ENCODE measurements at regions not wholly inside any gene's neighbourhood (a gene's known extent, or its start where the extent isn't known, plus 50 kb on each side); places are given as distances from the start of the nearest gene placed in this dataset.

DNA sequence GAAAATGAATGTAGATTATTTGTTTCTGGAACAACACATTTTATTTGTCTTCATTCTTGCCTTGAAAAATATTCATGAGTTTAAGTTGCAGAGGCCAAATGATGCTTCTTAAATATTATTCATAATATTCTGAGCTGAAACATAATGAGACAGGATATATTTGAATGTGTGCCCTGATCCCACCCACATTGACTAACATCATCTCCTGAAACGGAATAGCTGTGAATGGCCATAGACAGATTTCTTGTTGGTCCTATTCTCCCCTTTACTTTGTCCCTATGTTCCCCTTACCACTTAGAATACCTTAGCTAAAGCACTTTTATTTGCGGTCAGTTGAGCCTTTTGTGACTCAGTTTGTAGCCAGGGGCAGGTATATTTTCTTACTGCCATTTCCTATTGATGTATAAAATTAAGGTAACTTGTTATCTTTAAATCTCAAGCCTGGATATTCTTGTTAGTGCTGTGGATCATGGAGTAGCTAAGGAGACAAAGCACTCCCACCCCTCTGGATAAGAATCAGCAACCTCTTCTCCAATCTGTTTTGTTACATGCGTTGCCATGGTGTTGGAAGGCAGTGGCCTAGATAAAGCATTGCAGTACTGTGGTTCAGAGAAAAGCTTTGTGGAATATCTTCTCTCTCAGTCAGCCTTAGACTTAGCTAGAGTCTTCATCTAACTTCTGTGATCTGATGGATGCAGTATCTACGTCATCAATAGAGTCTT is 478.5 kb upstream of the DEPDC1 start:
- H3K27me3 ChIP-seq (ENCODE audit: control insufficient read depth in 1 of 2, insufficient read depth in 2 of 2, low read length in 2 of 2) = no peaks in the 10 kb centered on the region
- no peaks in the 10 kb centered on the region for H3K36me3 ChIP-seq (ENCODE audit: control insufficient read depth in 2 of 2, insufficient read depth in 2 of 2, low read length in 1 of 2)
- no peaks in the 10 kb centered on the region for H3K4me1 ChIP-seq (ENCODE audit: control insufficient read depth in 2 of 2, insufficient read depth in 2 of 2, low read length in 1 of 2)
- WGBS, 2 donors = 60 to 62% methylated on average over 4 of the region's 4 CpGs
- no peak overlapping the region for H3K4me3 ChIP-seq (ENCODE audit: low read depth in 1 of 2, low read length in 2 of 2)
- no peak overlapping the region for H3K27ac ChIP-seq (ENCODE audit: low read depth in 2 of 2, low read length in 1 of 2)
- H3K9me3 ChIP-seq (ENCODE audit: control insufficient read depth in 2 of 2, insufficient read depth in 1 of 2, low read depth in 1 of 2, low read length in 1 of 2) = no peaks in the 10 kb centered on the region

DNA sequence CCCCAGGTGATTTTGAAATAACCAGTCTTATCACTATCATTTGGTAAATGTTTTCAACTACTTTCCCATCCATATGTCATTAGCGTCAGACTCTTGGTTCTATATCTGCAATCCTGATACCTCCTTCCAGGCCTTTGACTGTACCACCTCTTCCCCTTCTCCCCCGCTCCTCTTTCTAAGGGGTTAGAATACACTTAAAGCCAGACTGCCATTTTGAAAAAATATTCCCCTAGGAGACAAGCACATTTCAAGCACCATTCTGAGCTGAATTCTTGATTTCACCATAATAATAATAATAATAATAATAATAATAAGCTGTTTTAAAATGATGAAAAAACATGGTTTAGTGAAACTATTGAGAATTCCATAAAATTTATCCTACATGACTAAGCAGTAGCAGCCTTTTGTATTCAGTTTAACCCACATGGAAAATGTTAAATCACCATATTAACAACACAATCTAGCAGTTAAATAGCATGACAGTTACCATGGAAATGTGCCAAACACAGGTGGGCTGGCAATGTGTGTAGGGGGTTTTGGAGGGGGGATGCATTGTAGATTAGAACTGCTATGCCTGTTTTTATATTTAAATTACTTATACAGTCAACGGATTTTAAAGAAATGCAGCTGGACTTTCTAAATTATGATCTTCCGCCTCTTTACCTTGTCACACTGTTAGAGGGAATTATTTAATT is 480.2 kb upstream of the DEPDC1 start:
- Histone ChIP-seq H3K9me3 (ENCODE audit: control insufficient read depth in 2 of 2, insufficient read depth in 1 of 2, low read depth in 1 of 2, low read length in 1 of 2) (no peaks in the 10 kb centered on the region), H3K4me1 (ENCODE audit: control insufficient read depth in 2 of 2, insufficient read depth in 2 of 2, low read length in 1 of 2) (no peaks in the 10 kb centered on the region), H3K36me3 (ENCODE audit: control insufficient read depth in 2 of 2, insufficient read depth in 2 of 2, low read length in 1 of 2) (no peaks in the 10 kb centered on the region), H3K27me3 (ENCODE audit: control insufficient read depth in 1 of 2, insufficient read depth in 2 of 2, low read length in 2 of 2) (no peaks in the 10 kb centered on the region), H3K27ac (ENCODE audit: low read depth in 2 of 2, low read length in 1 of 2) (no peak overlapping the region), H3K4me3 (ENCODE audit: low read depth in 1 of 2, low read length in 2 of 2) (no peak overlapping the region)
- WGBS, 2 donors = 90 to 91% methylated on average over 4 of the region's 4 CpGs

DNA sequence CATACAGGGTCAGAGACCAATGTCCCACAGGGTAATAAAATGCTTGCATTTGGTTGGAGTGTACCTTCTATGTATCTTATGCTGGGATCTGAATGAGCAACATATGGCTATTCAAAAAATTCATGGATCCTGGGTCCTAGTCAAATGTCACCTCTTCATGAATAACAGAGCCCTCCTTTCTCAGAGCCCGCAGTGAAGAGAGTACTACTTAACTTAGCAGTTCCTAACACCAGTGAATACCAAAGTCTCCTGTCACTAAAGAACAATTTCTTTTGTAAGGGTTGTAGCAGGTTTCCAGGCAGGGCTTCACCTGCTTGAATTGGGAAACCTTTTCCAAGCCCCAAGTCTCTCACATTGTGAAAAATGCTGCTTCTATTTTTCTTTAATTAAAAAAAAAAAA is 483.0 kb upstream of the DEPDC1 start:
- Histone ChIP-seq H3K27ac (ENCODE audit: low read depth in 2 of 2, low read length in 1 of 2) (no peak overlapping the region), H3K4me1 (ENCODE audit: control insufficient read depth in 2 of 2, insufficient read depth in 2 of 2, low read length in 1 of 2) (no peaks in the 10 kb centered on the region), H3K27me3 (ENCODE audit: control insufficient read depth in 1 of 2, insufficient read depth in 2 of 2, low read length in 2 of 2) (no peaks in the 10 kb centered on the region), H3K4me3 (ENCODE audit: low read depth in 1 of 2, low read length in 2 of 2) (no peak overlapping the region), H3K9me3 (ENCODE audit: control insufficient read depth in 2 of 2, insufficient read depth in 1 of 2, low read depth in 1 of 2, low read length in 1 of 2) (no peaks in the 10 kb centered on the region), H3K36me3 (ENCODE audit: control insufficient read depth in 2 of 2, insufficient read depth in 2 of 2, low read length in 1 of 2) (no peaks in the 10 kb centered on the region)
- 79 to 94% methylated on average over 1 of the region's 1 CpG for WGBS, 2 donors

DNA sequence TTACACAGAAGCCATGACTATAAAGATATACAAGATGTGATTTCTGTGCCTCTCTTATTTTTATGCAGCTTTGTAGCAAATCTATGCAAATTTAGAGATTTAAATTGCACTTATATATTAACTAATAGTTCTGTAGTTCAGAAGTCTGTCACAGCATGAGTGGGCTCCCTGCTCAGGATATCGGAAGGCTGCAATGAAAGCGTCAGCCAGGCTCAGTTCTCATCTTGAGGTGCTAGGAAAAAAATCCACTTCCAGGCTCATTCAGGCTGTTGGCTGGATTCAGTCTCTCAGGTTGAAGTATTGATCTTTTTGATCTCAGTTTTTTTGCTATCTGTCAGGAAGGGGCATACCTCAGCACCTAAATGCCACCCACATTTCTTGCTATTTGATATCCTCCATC is 487.4 kb upstream of the DEPDC1 start:
- Histone ChIP-seq H3K4me3 (ENCODE audit: low read depth in 1 of 2, low read length in 2 of 2) (no peak overlapping the region), H3K4me1 (ENCODE audit: control insufficient read depth in 2 of 2, insufficient read depth in 2 of 2, low read length in 1 of 2) (no peaks in the 10 kb centered on the region), H3K27me3 (ENCODE audit: control insufficient read depth in 1 of 2, insufficient read depth in 2 of 2, low read length in 2 of 2) (no peaks in the 10 kb centered on the region), H3K36me3 (ENCODE audit: control insufficient read depth in 2 of 2, insufficient read depth in 2 of 2, low read length in 1 of 2) (no peaks in the 10 kb centered on the region), H3K27ac (ENCODE audit: low read depth in 2 of 2, low read length in 1 of 2) (no peak overlapping the region), H3K9me3 (ENCODE audit: control insufficient read depth in 2 of 2, insufficient read depth in 1 of 2, low read depth in 1 of 2, low read length in 1 of 2) (no peaks in the 10 kb centered on the region)
- WGBS, 2 donors = 95 to 100% methylated on average over 2 of the region's 2 CpGs

DNA sequence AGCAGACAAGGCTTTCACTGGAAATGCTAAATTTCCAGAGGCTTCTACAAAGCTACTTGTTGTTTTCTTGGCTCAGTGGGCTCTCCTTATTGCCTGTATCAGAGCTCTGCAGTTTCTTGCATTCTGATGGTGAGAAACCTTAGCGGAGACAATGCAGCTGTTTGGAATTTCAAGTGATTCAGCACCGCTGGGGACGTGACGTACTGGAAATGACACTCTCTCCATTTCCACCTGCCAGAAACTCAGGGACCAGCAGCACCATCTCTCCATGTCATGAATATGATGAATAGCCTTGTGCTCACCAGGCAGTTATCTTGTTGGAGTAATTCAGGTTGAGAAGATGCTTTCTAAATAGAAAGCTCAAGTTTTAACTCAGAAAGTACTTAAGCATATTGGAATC is 497.2 kb upstream of the DEPDC1 start:
- 79 to 88% methylated on average over 4 of the region's 4 CpGs for WGBS, 2 donors
- no peak overlapping the region for H3K4me3 ChIP-seq (ENCODE audit: low read depth in 1 of 2, low read length in 2 of 2)

DNA sequence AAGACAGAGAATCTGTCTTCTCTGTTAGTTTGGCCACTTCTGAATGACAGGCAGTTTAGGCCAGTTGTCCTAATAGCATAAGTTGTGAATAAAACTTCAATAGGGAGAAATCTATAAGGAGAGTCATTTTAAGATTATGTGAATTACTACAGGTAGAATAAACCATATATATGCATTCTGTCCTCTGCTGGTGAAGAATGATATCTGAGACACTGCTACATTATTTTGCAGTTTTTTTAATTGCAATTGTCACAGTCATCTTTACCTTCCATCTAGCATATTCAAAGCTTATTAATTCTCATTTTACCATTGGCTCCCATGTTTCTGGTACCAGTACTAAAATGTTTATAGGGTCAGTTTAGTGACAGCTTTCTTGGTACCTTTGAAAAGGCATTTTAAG is 519.6 kb upstream of the DEPDC1 start:
- Histone ChIP-seq H3K4me1 (ENCODE audit: control insufficient read depth in 2 of 2, insufficient read depth in 2 of 2, low read length in 1 of 2) (no peaks in the 10 kb centered on the region), H3K27me3 (ENCODE audit: control insufficient read depth in 1 of 2, insufficient read depth in 2 of 2, low read length in 2 of 2) (no peaks in the 10 kb centered on the region), H3K4me3 (ENCODE audit: low read depth in 1 of 2, low read length in 2 of 2) (no peak overlapping the region), H3K36me3 (ENCODE audit: control insufficient read depth in 2 of 2, insufficient read depth in 2 of 2, low read length in 1 of 2) (no peaks in the 10 kb centered on the region), H3K27ac (ENCODE audit: low read depth in 2 of 2, low read length in 1 of 2) (no peak overlapping the region), H3K9me3 (ENCODE audit: control insufficient read depth in 2 of 2, insufficient read depth in 1 of 2, low read depth in 1 of 2, low read length in 1 of 2) (no peaks in the 10 kb centered on the region)

More for the DNA sequence above, 497.2 kb upstream of the DEPDC1 start:
- H3K9me3 ChIP-seq (ENCODE audit: control insufficient read depth in 2 of 2, insufficient read depth in 1 of 2, low read depth in 1 of 2, low read length in 1 of 2) = no peaks in the 10 kb centered on the region
- no peaks in the 10 kb centered on the region for H3K36me3 ChIP-seq (ENCODE audit: control insufficient read depth in 2 of 2, insufficient read depth in 2 of 2, low read length in 1 of 2)
- no peaks in the 10 kb centered on the region for H3K4me1 ChIP-seq (ENCODE audit: control insufficient read depth in 2 of 2, insufficient read depth in 2 of 2, low read length in 1 of 2)
- no peak overlapping the region for H3K27ac ChIP-seq (ENCODE audit: low read depth in 2 of 2, low read length in 1 of 2)
- no peaks in the 10 kb centered on the region for H3K27me3 ChIP-seq (ENCODE audit: control insufficient read depth in 1 of 2, insufficient read depth in 2 of 2, low read length in 2 of 2)

DNA sequence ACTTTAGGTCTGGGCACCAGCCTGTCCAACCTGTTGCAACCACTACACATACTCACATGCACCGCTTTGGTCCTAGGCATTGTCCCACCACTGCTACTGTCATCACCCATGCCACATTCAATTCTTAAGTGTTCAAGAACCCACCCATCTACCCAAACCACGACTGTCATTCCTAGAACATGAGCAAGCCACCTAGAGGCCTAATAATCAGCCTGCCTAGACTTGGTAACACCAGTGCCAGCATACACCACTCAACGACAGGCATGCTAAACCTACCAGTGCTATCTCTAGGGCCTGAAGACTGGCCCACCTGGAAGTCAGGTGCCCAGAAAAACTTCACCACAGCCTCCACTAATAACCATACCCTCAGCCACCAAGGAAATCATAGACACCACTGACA is 532.8 kb upstream of the DEPDC1 start:
- Histone ChIP-seq H3K9me3 (ENCODE audit: control insufficient read depth in 2 of 2, insufficient read depth in 1 of 2, low read depth in 1 of 2, low read length in 1 of 2) (peaks cover 0 to 11% of the 10 kb centered on the region in 2 donors), H3K36me3 (ENCODE audit: control insufficient read depth in 2 of 2, insufficient read depth in 2 of 2, low read length in 1 of 2) (no peaks in the 10 kb centered on the region), H3K27ac (ENCODE audit: low read depth in 2 of 2, low read length in 1 of 2) (no peak overlapping the region), H3K4me1 (ENCODE audit: control insufficient read depth in 2 of 2, insufficient read depth in 2 of 2, low read length in 1 of 2) (no peaks in the 10 kb centered on the region), H3K4me3 (ENCODE audit: low read depth in 1 of 2, low read length in 2 of 2) (no peak overlapping the region), H3K27me3 (ENCODE audit: control insufficient read depth in 1 of 2, insufficient read depth in 2 of 2, low read length in 2 of 2) (no peaks in the 10 kb centered on the region)
- WGBS, 2 donors = 72 to 79% methylated on average over 3 of the region's 3 CpGs

DNA sequence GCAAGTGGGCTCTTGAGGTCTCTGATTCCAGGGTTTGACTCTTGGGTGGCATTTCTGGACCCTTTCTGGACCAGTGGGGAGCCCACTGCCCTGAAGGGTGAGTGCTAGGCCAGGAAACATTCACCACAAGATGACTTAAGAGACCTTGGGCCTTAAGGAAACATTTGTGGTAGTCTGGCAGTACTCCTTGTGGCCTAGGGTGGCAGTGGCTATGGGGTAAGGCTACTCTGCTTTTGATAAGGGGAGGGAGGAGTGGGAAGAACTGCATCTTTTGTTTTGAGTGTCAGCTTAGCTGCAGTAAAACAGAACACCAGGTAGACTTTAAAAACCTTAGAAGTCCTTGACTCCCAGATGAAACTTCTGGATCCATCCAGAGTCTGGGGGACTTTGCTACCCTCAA is 529.3 kb upstream of the LRRC7 start:
- Histone ChIP-seq H3K4me3 (ENCODE audit: low read depth in 1 of 2, low read length in 2 of 2) (no peak overlapping the region), H3K27me3 (ENCODE audit: control insufficient read depth in 1 of 2, insufficient read depth in 2 of 2, low read length in 2 of 2) (no peaks in the 10 kb centered on the region), H3K9me3 (ENCODE audit: control insufficient read depth in 2 of 2, insufficient read depth in 1 of 2, low read depth in 1 of 2, low read length in 1 of 2) (peaks cover 0 to 9% of the 10 kb centered on the region in 2 donors), H3K27ac (ENCODE audit: low read depth in 2 of 2, low read length in 1 of 2) (no peak overlapping the region), H3K36me3 (ENCODE audit: control insufficient read depth in 2 of 2, insufficient read depth in 2 of 2, low read length in 1 of 2) (no peaks in the 10 kb centered on the region), H3K4me1 (ENCODE audit: control insufficient read depth in 2 of 2, insufficient read depth in 2 of 2, low read length in 1 of 2) (no peaks in the 10 kb centered on the region)

DNA sequence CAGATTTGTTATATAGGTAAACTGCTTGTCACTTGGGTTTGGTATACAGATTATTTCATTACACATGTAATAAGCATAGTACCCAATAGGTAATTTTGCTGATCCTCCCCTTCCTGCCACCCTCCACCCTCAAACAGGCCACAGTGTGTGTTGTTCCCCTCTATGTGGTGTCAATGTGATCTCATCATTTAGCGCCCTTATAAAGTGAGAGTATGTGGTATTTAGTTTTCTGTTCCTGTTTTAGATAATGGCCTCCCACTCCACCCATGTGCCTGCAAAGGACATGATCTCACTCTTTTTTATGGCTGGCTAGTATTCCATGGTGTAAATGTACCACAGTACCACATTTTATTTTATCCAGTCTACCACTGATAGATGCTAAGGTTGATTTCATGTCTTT is 522.1 kb upstream of the LRRC7 start:
- H3K4me1 ChIP-seq (ENCODE audit: control insufficient read depth in 2 of 2, insufficient read depth in 2 of 2, low read length in 1 of 2) = no peaks in the 10 kb centered on the region
- no peak overlapping the region for H3K4me3 ChIP-seq (ENCODE audit: low read depth in 1 of 2, low read length in 2 of 2)
- WGBS, 2 donors = 96 to 97% methylated on average over 1 of the region's 1 CpG
- H3K27ac ChIP-seq (ENCODE audit: low read depth in 2 of 2, low read length in 1 of 2) = no peak overlapping the region
- H3K9me3 ChIP-seq (ENCODE audit: control insufficient read depth in 2 of 2, insufficient read depth in 1 of 2, low read depth in 1 of 2, low read length in 1 of 2) = no peaks in the 10 kb centered on the region
- no peaks in the 10 kb centered on the region for H3K27me3 ChIP-seq (ENCODE audit: control insufficient read depth in 1 of 2, insufficient read depth in 2 of 2, low read length in 2 of 2)
- H3K36me3 ChIP-seq (ENCODE audit: control insufficient read depth in 2 of 2, insufficient read depth in 2 of 2, low read length in 1 of 2) = no peaks in the 10 kb centered on the region

DNA sequence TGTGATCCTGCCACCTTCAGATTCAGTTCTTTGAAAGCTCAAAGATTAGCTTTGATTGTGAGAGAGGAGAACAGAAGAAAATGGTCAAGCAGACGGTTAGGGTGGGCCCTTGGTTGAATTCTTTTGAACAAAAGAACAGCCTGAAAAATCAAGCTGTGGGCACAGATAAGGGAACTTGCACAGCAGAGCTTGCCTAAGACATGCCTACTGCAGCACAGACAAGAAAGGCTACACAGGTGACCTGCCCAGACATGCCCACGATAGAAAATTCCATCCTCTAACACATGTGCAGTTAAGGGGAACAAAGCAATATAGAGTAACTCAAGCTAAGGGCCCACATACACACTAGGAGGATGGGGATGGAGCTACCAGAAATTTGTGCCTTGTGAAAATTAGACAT is 512.5 kb upstream of the LRRC7 start:
- Histone ChIP-seq H3K27ac (ENCODE audit: low read depth in 2 of 2, low read length in 1 of 2) (no peak overlapping the region), H3K9me3 (ENCODE audit: control insufficient read depth in 2 of 2, insufficient read depth in 1 of 2, low read depth in 1 of 2, low read length in 1 of 2) (no peaks in the 10 kb centered on the region), H3K27me3 (ENCODE audit: control insufficient read depth in 1 of 2, insufficient read depth in 2 of 2, low read length in 2 of 2) (no peaks in the 10 kb centered on the region), H3K36me3 (ENCODE audit: control insufficient read depth in 2 of 2, insufficient read depth in 2 of 2, low read length in 1 of 2) (no peaks in the 10 kb centered on the region), H3K4me1 (ENCODE audit: control insufficient read depth in 2 of 2, insufficient read depth in 2 of 2, low read length in 1 of 2) (no peaks in the 10 kb centered on the region), H3K4me3 (ENCODE audit: low read depth in 1 of 2, low read length in 2 of 2) (no peak overlapping the region)
- 46 to 51% methylated on average over 2 of the region's 2 CpGs for WGBS, 2 donors
